ENCODE measurements at regions not wholly inside any gene's neighbourhood (a gene's known extent, or its start where the extent isn't known, plus 50 kb on each side); places are given as distances from the start of the nearest gene placed in this dataset.

DNA sequence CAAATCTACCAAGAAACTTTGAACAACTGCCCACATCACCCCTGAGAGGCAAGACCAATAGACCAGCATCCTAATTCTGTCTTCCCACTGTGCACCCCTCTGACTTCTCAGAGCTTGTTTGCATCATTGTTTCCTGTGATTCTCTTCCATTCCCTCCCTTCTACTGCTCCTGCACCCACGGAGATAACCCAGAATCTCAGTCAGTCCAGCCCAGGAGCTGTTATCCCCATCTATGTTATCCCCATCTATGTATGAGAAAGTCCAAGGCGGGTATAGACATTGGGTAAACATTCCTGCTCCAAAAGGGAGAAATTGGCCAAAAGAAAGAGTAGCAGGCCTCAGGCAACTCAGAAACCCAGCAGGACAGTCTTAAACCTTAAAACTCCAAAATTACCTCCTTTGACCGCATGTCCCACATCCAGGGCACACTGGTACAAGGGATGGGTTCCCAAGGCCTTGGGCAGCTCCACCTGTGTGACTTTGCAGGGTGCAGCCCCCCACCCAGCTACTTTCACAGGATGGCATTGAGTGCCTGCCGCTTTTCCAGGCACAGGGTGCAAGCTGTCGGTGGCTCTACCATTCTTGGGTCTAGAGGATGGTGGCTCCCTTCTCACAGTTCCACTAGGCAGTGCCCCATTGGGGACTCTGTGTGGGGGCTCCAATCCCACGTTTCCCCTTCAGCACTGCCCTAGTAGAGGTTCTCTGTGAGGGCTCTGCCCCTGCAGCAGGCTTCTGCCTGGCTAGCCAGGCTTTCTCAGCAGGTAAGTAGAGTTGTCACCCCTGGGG, 414.8 kb downstream of the NPHP4 start:
- no peaks in the 10 kb centered on the region for H3K9me3 ChIP-seq
- no peak for DNase-seq (ENCODE audit: low spot score in 2 of 2)
- no peaks in the 10 kb centered on the region for H3K36me3 ChIP-seq
- TF ChIP-seq POLR2AphosphoS5 (IDR thresholded peaks at IDR 0.05), result no peak
- TF ChIP-seq, protein P1, sequence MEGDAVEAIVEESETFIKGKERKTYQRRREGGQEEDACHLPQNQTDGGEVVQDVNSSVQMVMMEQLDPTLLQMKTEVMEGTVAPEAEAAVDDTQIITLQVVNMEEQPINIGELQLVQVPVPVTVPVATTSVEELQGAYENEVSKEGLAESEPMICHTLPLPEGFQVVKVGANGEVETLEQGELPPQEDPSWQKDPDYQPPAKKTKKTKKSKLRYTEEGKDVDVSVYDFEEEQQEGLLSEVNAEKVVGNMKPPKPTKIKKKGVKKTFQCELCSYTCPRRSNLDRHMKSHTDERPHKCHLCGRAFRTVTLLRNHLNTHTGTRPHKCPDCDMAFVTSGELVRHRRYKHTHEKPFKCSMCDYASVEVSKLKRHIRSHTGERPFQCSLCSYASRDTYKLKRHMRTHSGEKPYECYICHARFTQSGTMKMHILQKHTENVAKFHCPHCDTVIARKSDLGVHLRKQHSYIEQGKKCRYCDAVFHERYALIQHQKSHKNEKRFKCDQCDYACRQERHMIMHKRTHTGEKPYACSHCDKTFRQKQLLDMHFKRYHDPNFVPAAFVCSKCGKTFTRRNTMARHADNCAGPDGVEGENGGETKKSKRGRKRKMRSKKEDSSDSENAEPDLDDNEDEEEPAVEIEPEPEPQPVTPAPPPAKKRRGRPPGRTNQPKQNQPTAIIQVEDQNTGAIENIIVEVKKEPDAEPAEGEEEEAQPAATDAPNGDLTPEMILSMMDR (IDR thresholded peaks at IDR 0.05), result no peak
- TF ChIP-seq POLR2A (IDR thresholded peaks at IDR 0.05), result no peak
- H3K4me1 ChIP-seq, result no peaks in the 10 kb centered on the region
- peaks cover 0 to 20% of the 10 kb centered on the region in 2 donors for H3K27me3 ChIP-seq
- H3K27ac ChIP-seq, result no peak overlapping the region
- intact Hi-C loops (cut with DNase I; ENCODE audit: low total_unique reads), result no loop called here
- no peak overlapping the region for H3K4me3 ChIP-seq

DNA sequence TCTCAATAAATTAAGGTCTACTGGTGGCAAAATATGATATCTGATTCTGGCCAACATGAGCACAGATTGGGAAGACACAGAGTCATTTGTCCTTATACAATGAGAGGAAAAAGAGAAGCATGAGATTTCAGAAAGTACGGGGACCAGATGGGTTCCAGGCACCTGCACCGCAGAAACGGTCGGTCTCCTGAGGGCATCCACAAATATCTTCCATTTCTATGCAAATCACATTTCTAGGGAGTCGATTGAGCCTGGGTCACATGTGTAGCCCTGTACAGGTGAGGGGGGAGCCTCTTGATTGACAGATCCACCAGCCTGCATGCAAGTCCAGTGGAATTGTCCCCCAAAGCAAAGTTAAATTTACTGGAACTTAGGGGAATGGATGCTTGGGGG, 415.6 kb downstream of the NPHP4 start:
- Histone ChIP-seq H3K4me3 (no peak overlapping the region), H3K36me3 (no peaks in the 10 kb centered on the region), H3K27me3 (peaks cover 0 to 15% of the 10 kb centered on the region in 2 donors), H3K27ac (no peak overlapping the region), H3K4me1 (no peaks in the 10 kb centered on the region), H3K9me3 (no peaks in the 10 kb centered on the region)
- intact Hi-C loops (cut with DNase I; ENCODE audit: low total_unique reads), result no loop called here
- TF ChIP-seq POLR2AphosphoS5 (IDR thresholded peaks at IDR 0.05) (no peak), POLR2A (IDR thresholded peaks at IDR 0.05) (no peak)
- TF ChIP-seq, protein P1 (IDR thresholded peaks at IDR 0.05), result no peak
- DNase-seq (ENCODE audit: low spot score in 2 of 2), result no peak

DNA sequence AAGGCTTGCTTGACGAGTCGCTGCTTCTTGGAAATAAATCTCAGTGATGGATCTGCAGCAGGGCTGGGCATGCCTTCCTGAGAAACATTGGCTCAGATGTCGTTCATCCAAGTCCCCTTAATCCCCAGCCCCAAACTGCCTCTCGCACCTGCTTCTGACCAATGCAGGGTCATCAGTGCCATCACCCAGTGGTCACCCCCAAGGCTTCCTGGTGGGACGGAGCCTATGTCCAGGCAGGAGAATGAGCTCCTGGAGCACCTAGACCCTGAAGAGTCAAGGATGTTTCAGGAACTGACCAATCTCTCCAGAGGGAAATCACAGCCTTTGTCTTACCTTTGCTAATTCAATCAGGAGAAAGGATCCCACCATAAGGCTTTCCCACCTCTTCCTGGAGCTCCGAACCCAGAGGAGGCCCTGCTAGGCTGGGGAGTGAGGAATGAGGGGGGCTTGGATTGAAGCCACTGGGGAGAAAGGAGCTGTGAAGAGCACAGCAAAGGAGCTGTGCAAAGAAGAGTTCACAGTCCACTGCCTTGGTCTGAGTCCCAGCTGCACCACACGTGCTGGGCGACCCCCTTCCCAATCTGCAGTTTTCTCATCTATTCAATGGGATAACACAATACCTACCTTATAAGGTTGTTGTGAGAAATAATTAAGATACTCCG, 416.1 kb downstream of the NPHP4 start:
- no peak for DNase-seq (ENCODE audit: low spot score in 2 of 2)

DNA sequence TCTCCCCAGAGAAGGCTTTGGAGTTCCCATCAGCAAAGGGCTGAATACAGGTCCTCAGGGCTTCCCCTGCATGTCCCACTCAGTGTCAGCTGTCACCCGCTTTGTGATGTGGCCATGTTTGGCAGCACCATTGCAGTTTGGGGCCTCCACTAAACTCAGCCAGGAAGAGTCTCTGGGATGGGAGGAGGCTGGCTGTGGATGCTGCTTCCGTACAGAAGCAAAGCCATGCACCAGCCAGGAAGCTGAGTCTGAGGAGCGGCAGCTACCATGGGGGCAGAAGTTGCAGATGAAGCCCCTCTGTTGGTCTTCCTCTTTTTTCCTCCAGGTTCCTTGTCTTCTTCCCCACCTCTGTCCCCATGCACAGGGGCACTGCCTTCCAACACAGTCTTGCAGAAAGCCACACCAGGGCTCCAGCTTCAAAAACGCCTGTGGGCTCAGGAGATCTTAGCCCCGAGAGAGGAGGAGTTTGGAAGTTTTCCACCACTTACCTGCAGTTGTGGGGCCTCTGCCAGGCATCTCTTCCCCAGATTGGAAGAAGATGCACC, 416.8 kb downstream of the NPHP4 start:
- Histone ChIP-seq H3K27me3 (peaks cover 0 to 11% of the 10 kb centered on the region in 2 donors), H3K4me3 (no peak overlapping the region), H3K9me3 (peaks cover 0 to 3% of the 10 kb centered on the region in 2 donors), H3K36me3 (no peaks in the 10 kb centered on the region), H3K27ac (no peak overlapping the region), H3K4me1 (no peaks in the 10 kb centered on the region)
- TF ChIP-seq POLR2AphosphoS5 (IDR thresholded peaks at IDR 0.05) (no peak), POLR2A (IDR thresholded peaks at IDR 0.05) (no peak)
- TF ChIP-seq, protein P1 (IDR thresholded peaks at IDR 0.05), result no peak
- intact Hi-C loops (cut with DNase I; ENCODE audit: low total_unique reads), result no loop called here
- DNase-seq (ENCODE audit: low spot score in 2 of 2), result no peak

More for the DNA sequence above, 416.1 kb downstream of the NPHP4 start:
- no peak overlapping the region for H3K27ac ChIP-seq
- peaks cover 0 to 3% of the 10 kb centered on the region in 2 donors for H3K9me3 ChIP-seq
- H3K4me1 ChIP-seq, result no peaks in the 10 kb centered on the region
- TF ChIP-seq, protein P1 (IDR thresholded peaks at IDR 0.05), result no peak
- TF ChIP-seq POLR2AphosphoS5 (IDR thresholded peaks at IDR 0.05) (no peak), POLR2A (IDR thresholded peaks at IDR 0.05) (no peak)
- H3K4me3 ChIP-seq, result no peak overlapping the region
- no peaks in the 10 kb centered on the region for H3K36me3 ChIP-seq
- H3K27me3 ChIP-seq, result peaks cover 0 to 14% of the 10 kb centered on the region in 2 donors
- intact Hi-C loops (cut with DNase I; ENCODE audit: low total_unique reads), result no loop called here

DNA sequence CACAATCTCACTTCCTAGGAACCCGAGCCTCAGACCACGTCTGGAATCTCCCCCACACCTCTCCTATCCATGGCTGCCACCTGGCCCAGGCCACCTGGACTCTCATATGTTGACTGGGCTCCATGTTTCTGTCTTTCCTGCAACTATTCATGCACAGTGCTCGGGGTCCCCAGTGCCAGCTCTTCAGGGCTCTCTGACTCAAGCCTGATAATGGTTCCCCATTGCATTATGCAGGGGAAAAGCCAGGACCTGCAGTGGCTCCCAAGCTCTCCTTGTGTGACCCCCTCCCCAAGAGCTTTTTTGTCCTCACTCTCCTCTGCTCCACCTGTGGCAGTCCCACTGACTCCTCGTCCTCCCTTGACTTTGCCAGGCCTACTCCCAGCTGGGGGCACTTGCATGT, 417.6 kb downstream of the NPHP4 start:
- intact Hi-C loops (cut with DNase I; ENCODE audit: low total_unique reads), result no loop called here
- peaks cover 0 to 6% of the 10 kb centered on the region in 2 donors for H3K27me3 ChIP-seq
- DNase-seq (ENCODE audit: low spot score in 2 of 2), result no peak
- peaks cover 3 to 5% of the 10 kb centered on the region in 2 donors for H3K9me3 ChIP-seq
- H3K27ac ChIP-seq, result no peak overlapping the region
- no peaks in the 10 kb centered on the region for H3K36me3 ChIP-seq
- no peak overlapping the region for H3K4me3 ChIP-seq
- H3K4me1 ChIP-seq, result no peaks in the 10 kb centered on the region
- TF ChIP-seq, protein P1 (IDR thresholded peaks at IDR 0.05), result no peak
- no peak for TF ChIP-seq POLR2AphosphoS5 (IDR thresholded peaks at IDR 0.05)
- TF ChIP-seq POLR2A (IDR thresholded peaks at IDR 0.05), result no peak

Measured in breast epithelium (tissue), 4 donors.